NT2/D1 (cell line): ENCODE measurements at regions not wholly inside any gene's neighbourhood (a gene's known extent, or its start where the extent isn't known, plus 50 kb on each side); places are given as distances from the start of the nearest gene placed in this dataset.

Experiments
- DNase-seq: peaks from one replicate; pipeline ENCODE4 v3.0.0-alpha.2; 2011; ENCODE audit warnings: low read depth, low spot score
- H3K27me3 ChIP-seq: 2 replicates; pipeline ENCODE4 v1.6.0; 2011; ENCODE audit warnings: mild to moderate bottlenecking; ENCODE audit not compliant: insufficient read length, insufficient read depth
- H3K36me3 ChIP-seq: 2 replicates; pipeline ENCODE4 v1.6.1; 2011; ENCODE audit warnings: mild to moderate bottlenecking, low read length, mixed read lengths; ENCODE audit not compliant: insufficient read depth, insufficient read length
- H3K4me1 ChIP-seq: 2 replicates; pipeline ENCODE4 v1.5.1; 2011; ENCODE audit not compliant: insufficient read depth, insufficient read length
- H3K4me3 ChIP-seq: 2 replicates; pipeline ENCODE4 v1.5.1; 2011; ENCODE audit warnings: low read depth; ENCODE audit not compliant: insufficient read length
- H3K9ac ChIP-seq: 2 replicates; pipeline ENCODE4 v1.6.0; 2011; ENCODE audit warnings: low read depth; ENCODE audit not compliant: insufficient read length
- H3K9me3 ChIP-seq: 2 replicates; pipeline ENCODE4 v1.5.1; 2011; ENCODE audit warnings: mild to moderate bottlenecking, low read length; ENCODE audit not compliant: insufficient read depth
- SUZ12 ChIP-seq: IDR thresholded peaks from 2 replicates; pipeline ENCODE4 v1.6.1; 2011; ENCODE audit not compliant: insufficient read length, insufficient read depth; ENCODE audit errors: extremely low read depth
- YY1 ChIP-seq: IDR thresholded peaks from 2 replicates; pipeline ENCODE4 v1.6.1; 2011; ENCODE audit not compliant: insufficient read length, insufficient read depth
- ZNF274 ChIP-seq: IDR thresholded peaks from 2 replicates; pipeline ENCODE4 v1.6.1; 2011; ENCODE audit warnings: mild to moderate bottlenecking, low read depth, low read length

- no peaks in the 10 kb centered on the region for H3K9me3 ChIP-seq
Observed at GRCh38 chr4:159476886-159477285, 374.0 kb downstream of the RAPGEF2 start.

DNA sequence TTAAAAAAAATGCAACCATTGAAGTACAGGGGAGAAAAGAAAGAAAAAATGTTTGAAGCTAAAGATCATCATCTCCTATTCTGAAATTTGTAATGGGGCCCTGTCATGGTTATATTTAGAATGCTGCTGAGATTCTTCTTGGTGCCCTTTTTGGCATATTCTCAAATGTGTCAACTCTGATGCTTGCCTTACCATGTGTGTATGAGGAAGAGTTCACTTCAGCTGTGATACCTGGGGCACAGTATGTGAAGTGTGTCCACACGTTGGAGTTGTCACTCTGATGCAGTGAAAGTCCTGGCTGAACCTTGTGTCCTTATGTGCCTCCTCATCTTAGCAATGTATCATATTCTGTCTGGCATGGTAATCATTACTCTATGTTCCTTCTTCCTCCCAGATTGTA, 377.9 kb downstream of the RAPGEF2 start:
- Histone ChIP-seq H3K4me1 (no peaks in the 10 kb centered on the region), H3K36me3 (no peaks in the 10 kb centered on the region), H3K27me3 (no peaks in the 10 kb centered on the region), H3K9ac (no peak overlapping the region), H3K9me3 (no peaks in the 10 kb centered on the region), H3K4me3 (no peak overlapping the region)
- TF ChIP-seq ZNF274: no peak
- no peak for TF ChIP-seq YY1
- no peak for TF ChIP-seq SUZ12
- no peak for DNase-seq

More at GRCh38 chr4:159476886-159477285, 374.0 kb downstream of the RAPGEF2 start:
- DNase-seq: no peak
- TF ChIP-seq SUZ12 (no peak), YY1 (no peak), ZNF274 (no peak)
- no peak overlapping the region for H3K4me3 ChIP-seq
- H3K4me1 ChIP-seq: no peaks in the 10 kb centered on the region
- no peaks in the 10 kb centered on the region for H3K27me3 ChIP-seq
- no peaks in the 10 kb centered on the region for H3K36me3 ChIP-seq
- H3K9ac ChIP-seq: no peak overlapping the region

DNA sequence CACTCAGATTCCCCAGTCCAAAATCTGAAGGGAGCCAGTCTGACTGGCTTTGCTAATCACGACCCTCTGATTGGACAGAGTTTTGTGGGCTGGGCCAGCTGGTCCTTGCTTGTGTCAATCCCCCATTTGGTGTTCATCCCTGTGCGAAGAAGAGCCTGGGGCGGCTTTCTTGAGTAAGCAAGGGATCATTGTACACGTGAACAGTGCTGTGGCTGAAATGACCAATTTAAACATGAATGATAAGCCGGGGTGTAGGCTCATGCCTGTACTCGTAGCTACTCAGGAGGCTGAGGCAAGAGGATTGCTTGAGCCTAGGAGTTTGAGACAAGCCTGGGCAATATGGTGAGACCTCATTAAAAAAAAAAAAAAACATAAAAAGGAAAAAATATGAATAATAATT, 379.1 kb downstream of the RAPGEF2 start:
- H3K4me1 ChIP-seq: no peaks in the 10 kb centered on the region
- TF ChIP-seq SUZ12 (no peak), YY1 (no peak)
- H3K9me3 ChIP-seq: no peaks in the 10 kb centered on the region
- no peaks in the 10 kb centered on the region for H3K36me3 ChIP-seq
- no peak overlapping the region for H3K4me3 ChIP-seq
- no peak overlapping the region for H3K9ac ChIP-seq
- no peaks in the 10 kb centered on the region for H3K27me3 ChIP-seq
- no peak for DNase-seq

- Histone ChIP-seq H3K4me3 (no peak overlapping the region), H3K9ac (no peak overlapping the region), H3K4me1 (no peaks in the 10 kb centered on the region), H3K9me3 (no peaks in the 10 kb centered on the region), H3K36me3 (no peaks in the 10 kb centered on the region), H3K27me3 (no peaks in the 10 kb centered on the region)
- TF ChIP-seq YY1 (no peak), SUZ12 (no peak), ZNF274 (no peak)
- no peak for DNase-seq
Observed at GRCh38 chr4:159483110-159483781, 380.4 kb downstream of the RAPGEF2 start.

DNA sequence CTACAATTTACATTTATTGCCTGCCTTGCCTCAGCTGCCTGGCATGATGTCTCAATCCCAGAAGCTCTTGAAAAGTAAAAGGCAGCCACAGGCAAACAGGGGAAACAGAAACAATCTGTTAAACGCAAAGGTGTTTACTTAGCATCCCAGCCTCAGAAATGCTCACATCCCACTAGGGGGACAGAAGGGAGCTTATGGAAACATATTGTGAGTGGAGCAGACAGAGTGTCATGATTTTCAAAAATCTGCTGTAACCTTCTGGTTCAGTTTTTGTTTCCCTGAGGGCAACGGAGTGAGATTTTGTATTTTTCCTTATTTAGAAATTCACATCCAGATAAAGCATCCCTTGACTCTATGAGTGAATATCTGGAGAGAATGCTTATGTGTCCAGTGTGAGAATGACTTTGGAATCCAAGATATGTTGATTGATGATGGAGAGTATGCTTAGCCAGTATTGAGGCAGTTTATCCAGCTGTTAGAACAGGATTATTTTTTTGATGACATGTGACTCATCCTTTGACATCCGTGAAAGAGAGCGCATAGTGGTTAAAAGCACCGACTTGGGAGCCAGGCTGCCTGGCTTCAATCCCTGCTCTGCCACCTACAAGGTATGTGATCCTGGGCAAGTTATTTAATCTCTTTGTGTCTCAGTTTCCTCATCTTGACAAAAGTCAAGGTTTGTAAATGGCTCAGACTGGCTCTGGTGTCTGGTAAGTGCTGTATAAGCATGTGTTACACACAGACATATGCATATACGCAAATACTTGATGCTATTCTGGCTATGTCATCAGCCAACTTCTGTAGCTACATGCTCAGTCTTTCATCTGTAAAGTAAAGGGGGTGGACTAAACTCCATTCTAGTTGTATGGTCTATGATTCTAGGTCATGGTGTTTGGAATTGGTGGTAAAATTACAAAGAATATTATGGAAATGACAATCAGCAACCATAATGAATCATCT, 381.2 kb downstream of the RAPGEF2 start:
- Histone ChIP-seq H3K27me3 (no peaks in the 10 kb centered on the region), H3K4me3 (no peak overlapping the region), H3K9ac (no peak overlapping the region), H3K4me1 (no peaks in the 10 kb centered on the region), H3K9me3 (no peaks in the 10 kb centered on the region), H3K36me3 (no peaks in the 10 kb centered on the region)
- DNase-seq: no peak
- no peak for TF ChIP-seq ZNF274
- TF ChIP-seq SUZ12: no peak
- TF ChIP-seq YY1: no peak

- no peak for TF ChIP-seq ZNF274
- TF ChIP-seq YY1: no peak
- no peak for TF ChIP-seq SUZ12
- no peaks in the 10 kb centered on the region for H3K9me3 ChIP-seq
- H3K4me3 ChIP-seq: no peak overlapping the region
- H3K9ac ChIP-seq: no peak overlapping the region
- H3K4me1 ChIP-seq: no peaks in the 10 kb centered on the region
- H3K36me3 ChIP-seq: no peaks in the 10 kb centered on the region
- no peaks in the 10 kb centered on the region for H3K27me3 ChIP-seq
- DNase-seq: no peak
Observed at GRCh38 chr4:159484864-159485263, 382.0 kb downstream of the RAPGEF2 start.

GRCh38 chr4:159487284-159487747, 384.4 kb downstream of the RAPGEF2 start:
- DNase-seq: peak; percentile 55
- Histone ChIP-seq H3K9ac (no peak overlapping the region), H3K27me3 (no peaks in the 10 kb centered on the region), H3K4me3 (no peak overlapping the region), H3K9me3 (peaks cover 16% of the 10 kb centered on the region), H3K36me3 (no peaks in the 10 kb centered on the region), H3K4me1 (no peaks in the 10 kb centered on the region)
- TF ChIP-seq ZNF274: no peak
- no peak for TF ChIP-seq YY1
- no peak for TF ChIP-seq SUZ12
